T-cell (primary cell): ENCODE measurements at regions not wholly inside any gene's neighbourhood (a gene's known extent, or its start where the extent isn't known, plus 50 kb on each side); places are given as distances from the start of the nearest gene placed in this dataset.

ENCODE experiments used
- ATAC-seq, 4 experiments: fragments of 200-7000 bp in 3 of 4; fragments of 150-1000 bp in 1 of 4; cut with Tn5 transposase; replicated peaks in 1 of 4; 1 replicate in 3 of 4; 2 replicates in 1 of 4; pipeline ENCODE4 v1.10.0; 2021; ENCODE audit warnings: moderate library complexity in 3 of 4, mild to moderate bottlenecking in 2 of 4, moderate number of reproducible peaks in 1 of 4
- CTCF ChIA-PET, 2 donors: fragments of 300-600 bp; sonication (Branson Sonifier 250); formaldehyde crosslinking; loops; one replicate each; lab custom pipeline; 2022; ENCODE audit warnings: antibody characterized with exemption in 2 of 2; lab: Charles Lee
- POLR2A ChIA-PET, 2 donors: fragments of 300-600 bp; sonication (Branson Sonifier 250); formaldehyde crosslinking; loops; one replicate each; lab custom pipeline; 2022; ENCODE audit warnings: antibody characterized with exemption in 2 of 2; lab: Charles Lee
- DNase-seq, 35 experiments: peaks; one replicate each; pipeline versions ENCODE4 v3.0.0 to v3.0.0-alpha.2; 2013 to 2023
- H3K27ac ChIP-seq: one replicate; pipeline ENCODE4 v1.5.1; 2013; ENCODE audit warnings: low read length
- H3K27me3 ChIP-seq, 2 experiments: replicated peaks in 1 of 2; 1 replicate in 1 of 2; 2 replicates in 1 of 2; pipeline versions ENCODE4 v1.6.1 to v1.7.0; 2013; ENCODE audit warnings: low read length in 1 of 2, mixed read lengths in 1 of 2; ENCODE audit not compliant: control insufficient read depth in 2 of 2, insufficient read depth in 2 of 2; ENCODE audit errors: extremely low read depth in 1 of 2
- H3K36me3 ChIP-seq, 2 donors: 1 replicate in 1 of 2; 2 replicates in 1 of 2; pipeline versions ENCODE4 v1.6.1 to v1.7.0; 2013; ENCODE audit warnings: low read length in 1 of 2; ENCODE audit not compliant: control insufficient read depth in 2 of 2, insufficient read depth in 1 of 2; ENCODE audit errors: extremely low read depth in 1 of 2
- H3K4me1 ChIP-seq, 2 experiments: 1 replicate in 1 of 2; 2 replicates in 1 of 2; pipeline versions ENCODE4 v1.6.1 to v1.7.0; 2013; ENCODE audit warnings: low read length in 2 of 2, mixed read lengths in 1 of 2; ENCODE audit not compliant: insufficient read depth in 2 of 2, control insufficient read depth in 1 of 2; ENCODE audit errors: extremely low read depth in 1 of 2
- H3K4me3 ChIP-seq, 2 donors: 1 replicate in 1 of 2; 2 replicates in 1 of 2; pipeline versions ENCODE4 v1.5.1 to v1.7.0; 2013; ENCODE audit warnings: mild to moderate bottlenecking in 2 of 2, low read length in 1 of 2, moderate library complexity in 1 of 2; ENCODE audit not compliant: control insufficient read depth in 1 of 2; ENCODE audit errors: extremely low read depth in 1 of 2
- H3K9me3 ChIP-seq: 2 replicates; pipeline ENCODE4 v1.7.0; 2013
- H3K27ac Mint-ChIP-seq, 2 donors: one replicate each; pipeline ENCODE4 v1.8.0; 2020 to 2021; ENCODE audit warnings: mild to moderate bottlenecking in 2 of 2, mixed read lengths in 2 of 2
- H3K27me3 Mint-ChIP-seq, 2 donors: one replicate each; pipeline ENCODE4 v1.8.0; 2021 to 2022; ENCODE audit warnings: mixed read lengths in 2 of 2
- H3K36me3 Mint-ChIP-seq: one replicate; pipeline ENCODE4 v1.8.0; 2021; ENCODE audit warnings: mixed read lengths
- H3K4me1 Mint-ChIP-seq, 3 donors: one replicate each; pipeline ENCODE4 v1.8.0; 2020 to 2022; ENCODE audit warnings: mixed read lengths in 3 of 3, mild to moderate bottlenecking in 1 of 3
- H3K4me3 Mint-ChIP-seq, 3 donors: one replicate each; pipeline ENCODE4 v1.8.0; 2020 to 2022; ENCODE audit warnings: mild to moderate bottlenecking in 3 of 3, mixed read lengths in 3 of 3, moderate library complexity in 3 of 3
- H3K9me3 Mint-ChIP-seq, 3 donors: one replicate each; pipeline ENCODE4 v1.8.0; 2020 to 2022; ENCODE audit warnings: mixed read lengths in 3 of 3
- WGBS: methylation state at CpG from one replicate; pipeline ENCODE4 v1.1.5; 2013; ENCODE audit warnings: missing lambda C conversion rate; ENCODE audit not compliant: insufficient coverage; 5-methylcytosine and 5-hydroxymethylcytosine counted together

DNA sequence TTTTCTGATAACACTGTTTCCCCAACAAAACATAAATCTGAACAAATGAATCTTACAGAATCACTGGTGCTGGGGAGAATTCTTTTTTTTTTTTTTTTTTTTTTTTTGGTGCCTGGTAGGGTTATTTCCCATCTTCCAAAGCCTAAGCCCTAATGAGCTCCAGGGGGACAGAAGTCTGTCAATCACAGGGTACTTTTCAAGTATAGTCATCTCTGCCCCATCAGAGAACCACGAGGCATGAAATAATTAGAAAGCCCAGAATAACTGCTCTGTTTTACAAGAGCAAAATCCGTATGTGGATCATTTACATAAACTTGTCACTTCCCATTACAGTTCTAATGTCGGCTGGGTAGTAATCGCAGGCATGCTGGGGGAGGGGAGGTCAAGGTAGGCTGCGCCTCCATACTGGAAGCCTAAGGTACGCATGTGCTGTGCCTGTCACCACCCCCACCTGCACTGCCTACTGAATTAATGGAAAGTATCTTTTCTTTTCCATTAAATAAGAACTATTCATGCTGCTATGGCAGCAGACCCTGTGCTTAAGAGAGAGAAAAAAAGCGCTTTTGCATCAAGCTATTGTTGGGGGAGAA, 164.7 kb upstream of the LEF1 start:
- H3K9me3 ChIP-seq = no peaks in the 10 kb centered on the region
- no peaks in the 10 kb centered on the region for H3K9me3 Mint-ChIP-seq
- ATAC-seq = no peak
- no peak overlapping the region for H3K27ac Mint-ChIP-seq
- H3K27ac ChIP-seq = no peak overlapping the region
- no peak overlapping the region for H3K4me3 Mint-ChIP-seq
- H3K36me3 ChIP-seq = no peaks in the 10 kb centered on the region
- H3K4me3 ChIP-seq = no peak overlapping the region
- peaks cover 10 to 13% (median 12%) of the 10 kb centered on the region in 3 donors for H3K4me1 Mint-ChIP-seq
- DNase-seq = no peak
- H3K36me3 Mint-ChIP-seq = no peaks in the 10 kb centered on the region
- WGBS = 100% methylated on average over 1 of the region's 7 CpGs
- H3K27me3 ChIP-seq = no peaks in the 10 kb centered on the region
- no peaks in the 10 kb centered on the region for H3K4me1 ChIP-seq
- POLR2A ChIA-PET = interaction anchor here in 1 of 2 donors (0.6 kb wide), 2 partner anchors 14 to 85 kb away, joined by 4 to 12 read pairs; no protein-coding TSS in a partner anchor
- peaks cover 0 to 2% of the 10 kb centered on the region in 2 donors for H3K27me3 Mint-ChIP-seq
- CTCF ChIA-PET = no interaction called here

DNA sequence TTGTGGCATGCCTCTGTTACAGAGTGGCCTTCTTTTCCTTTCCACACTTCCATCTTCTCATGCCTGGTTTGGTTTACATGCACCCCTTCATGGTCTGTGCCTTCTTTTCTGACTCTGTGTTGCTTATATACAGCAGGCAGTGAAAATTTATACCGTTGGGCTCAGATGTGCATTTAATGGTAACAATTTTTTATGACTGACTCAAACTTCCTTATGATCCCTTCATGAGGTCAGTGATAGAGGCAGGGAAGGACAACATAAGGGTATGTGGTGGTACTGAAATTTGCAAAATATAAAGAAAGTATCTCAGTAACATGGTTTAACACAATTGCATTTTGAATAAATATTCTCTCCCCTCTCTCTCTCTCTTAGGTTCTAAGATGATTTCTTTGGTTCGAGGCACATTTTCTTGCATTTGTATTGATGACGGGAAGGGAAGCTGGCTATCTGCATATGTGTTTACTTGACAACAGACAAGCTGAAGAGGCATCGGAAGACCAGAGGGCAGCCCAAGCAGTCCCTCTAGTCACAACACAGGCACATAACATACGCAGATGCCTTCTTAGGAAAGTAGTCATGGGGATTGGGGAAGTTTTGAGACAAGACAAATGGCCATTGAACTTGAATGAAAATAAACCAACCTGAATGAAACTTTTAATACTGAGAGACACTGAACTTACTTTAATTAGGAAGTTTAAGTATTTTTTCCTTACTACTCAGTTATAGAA, 163.3 kb upstream of the LEF1 start:
- no peak overlapping the region for H3K4me3 ChIP-seq
- H3K27me3 Mint-ChIP-seq = peaks cover 0 to 2% of the 10 kb centered on the region in 2 donors
- H3K36me3 Mint-ChIP-seq = no peaks in the 10 kb centered on the region
- H3K9me3 ChIP-seq = no peaks in the 10 kb centered on the region
- no peak for ATAC-seq
- H3K27me3 ChIP-seq = no peaks in the 10 kb centered on the region
- CTCF ChIA-PET = no interaction called here
- POLR2A ChIA-PET = no interaction called here
- H3K27ac Mint-ChIP-seq = no peak overlapping the region
- no peaks in the 10 kb centered on the region for H3K9me3 Mint-ChIP-seq
- H3K4me1 ChIP-seq = peaks cover 6 to 13% of the 10 kb centered on the region in 2 experiments
- H3K4me1 Mint-ChIP-seq = peaks cover 22 to 26% (median 25%) of the 10 kb centered on the region in 3 donors
- no peaks in the 10 kb centered on the region for H3K36me3 ChIP-seq
- H3K27ac ChIP-seq = no peak overlapping the region
- no peak for DNase-seq
- no CpG with 5 or more reads among the region's 5 CpGs for WGBS
- no peak overlapping the region for H3K4me3 Mint-ChIP-seq

DNA sequence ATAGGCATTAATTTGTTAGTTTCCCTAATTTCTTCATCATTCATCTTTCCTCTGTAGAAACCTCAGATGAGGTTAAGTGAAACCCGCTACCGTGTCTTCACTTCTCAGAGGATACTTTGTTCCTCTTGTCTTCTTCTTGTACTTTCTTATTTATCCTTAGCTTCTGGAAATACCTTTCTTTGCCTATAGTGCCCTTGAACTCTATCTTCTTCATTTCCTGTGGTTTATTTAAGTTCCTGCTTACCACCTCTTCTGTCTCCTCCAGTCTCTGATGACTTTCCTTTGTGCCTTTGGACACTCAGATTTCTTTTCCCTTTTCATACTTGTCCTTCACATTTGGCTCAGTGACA, 159.6 kb upstream of the LEF1 start:
- ATAC-seq (peak in 3 of 4 experiments; percentile 40 to 64 (median 43)), DNase-seq (no peak)
- peaks cover 6 to 16% of the 10 kb centered on the region in 2 experiments for H3K4me1 ChIP-seq
- no peaks in the 10 kb centered on the region for H3K9me3 Mint-ChIP-seq
- H3K4me1 Mint-ChIP-seq = peaks cover 25 to 40% (median 29%) of the 10 kb centered on the region in 3 donors
- H3K9me3 ChIP-seq = no peaks in the 10 kb centered on the region
- H3K27me3 Mint-ChIP-seq = peaks cover 0 to 2% of the 10 kb centered on the region in 2 donors
- WGBS = 14% methylated on average over 2 of the region's 2 CpGs
- no peaks in the 10 kb centered on the region for H3K36me3 Mint-ChIP-seq
- ChIA-PET CTCF (no interaction called here), POLR2A (no interaction called here)
- H3K36me3 ChIP-seq = no peaks in the 10 kb centered on the region
- no peak overlapping the region for H3K27ac ChIP-seq
- no peak overlapping the region for H3K4me3 ChIP-seq
- H3K27me3 ChIP-seq = peaks cover 0 to 3% of the 10 kb centered on the region in 2 experiments
- H3K4me3 Mint-ChIP-seq = peak overlapping the region in 1 of 3 donors; percentile 8
- peak overlapping the region; percentile 3 to 11 for H3K27ac Mint-ChIP-seq

GRCh38 chr4:108327642-108328382, 159.1 kb upstream of the LEF1 start:
- H3K27ac Mint-ChIP-seq = peak overlapping the region in 1 of 2 donors; percentile 11
- H3K27me3 Mint-ChIP-seq = peaks cover 0 to 2% of the 10 kb centered on the region in 2 donors
- no peaks in the 10 kb centered on the region for H3K9me3 Mint-ChIP-seq
- DNase-seq (no peak), ATAC-seq (peak in 1 of 4 experiments; percentile 24)
- Histone ChIP-seq H3K9me3 (no peaks in the 10 kb centered on the region), H3K27ac (no peak overlapping the region), H3K4me1 (peaks cover 6 to 16% of the 10 kb centered on the region in 2 experiments), H3K27me3 (peaks cover 0 to 3% of the 10 kb centered on the region in 2 experiments), H3K4me3 (no peak overlapping the region), H3K36me3 (no peaks in the 10 kb centered on the region)
- peaks cover 25 to 40% (median 29%) of the 10 kb centered on the region in 3 donors for H3K4me1 Mint-ChIP-seq
- ChIA-PET CTCF (no interaction called here), POLR2A (no interaction called here)
- peak overlapping the region in 1 of 3 donors; percentile 29 for H3K4me3 Mint-ChIP-seq
- 100% methylated on average over 1 of the region's 7 CpGs for WGBS
- no peaks in the 10 kb centered on the region for H3K36me3 Mint-ChIP-seq

- no peak overlapping the region for H3K4me3 ChIP-seq
- H3K4me1 ChIP-seq = peaks cover 6 to 16% of the 10 kb centered on the region in 2 experiments
- Mint-ChIP-seq H3K27ac (no peak overlapping the region), H3K36me3 (no peaks in the 10 kb centered on the region), H3K27me3 (peaks cover 0 to 2% of the 10 kb centered on the region in 2 donors), H3K4me3 (no peak overlapping the region), H3K4me1 (peaks cover 25 to 40% (median 29%) of the 10 kb centered on the region in 3 donors), H3K9me3 (peaks cover 0 to 2% (median 0%) of the 10 kb centered on the region in 3 donors)
- H3K9me3 ChIP-seq = no peaks in the 10 kb centered on the region
- H3K27me3 ChIP-seq = peaks cover 0 to 3% of the 10 kb centered on the region in 2 experiments
- DNase-seq (no peak), ATAC-seq (no peak)
- ChIA-PET POLR2A (no interaction called here), CTCF (no interaction called here)
- WGBS = no CpG with 5 or more reads among the region's 1 CpG
- H3K36me3 ChIP-seq = no peaks in the 10 kb centered on the region
- H3K27ac ChIP-seq = no peak overlapping the region
Observed at GRCh38 chr4:108325561-108325960, 156.8 kb upstream of the LEF1 start.

- DNase-seq (no peak), ATAC-seq (no peak)
- Mint-ChIP-seq H3K27me3 (peaks cover 0 to 2% of the 10 kb centered on the region in 2 donors), H3K36me3 (no peaks in the 10 kb centered on the region), H3K9me3 (peaks cover 0 to 2% (median 0%) of the 10 kb centered on the region in 3 donors), H3K27ac (no peak overlapping the region), H3K4me3 (no peak overlapping the region), H3K4me1 (peaks cover 26 to 39% (median 26%) of the 10 kb centered on the region in 3 donors)
- no peak overlapping the region for H3K4me3 ChIP-seq
- H3K4me1 ChIP-seq = peaks cover 6 to 16% of the 10 kb centered on the region in 2 experiments
- ChIA-PET POLR2A (interaction anchor here in 1 of 2 donors (0.6 kb wide), 1 partner anchor 13 kb away, joined by 3 read pairs; no protein-coding TSS in a partner anchor), CTCF (no interaction called here)
- H3K27me3 ChIP-seq = peaks cover 0 to 3% of the 10 kb centered on the region in 2 experiments
- H3K27ac ChIP-seq = no peak overlapping the region
- H3K36me3 ChIP-seq = no peaks in the 10 kb centered on the region
- H3K9me3 ChIP-seq = no peaks in the 10 kb centered on the region
- whole genome bisulfite sequencing = no CpG with 5 or more reads among the region's 1 CpG
Observed at GRCh38 chr4:108324450-108324849, 155.7 kb upstream of the LEF1 start.
